ENCODE measurements at regions not wholly inside any gene's neighbourhood (a gene's known extent, or its start where the extent isn't known, plus 50 kb on each side); places are given as distances from the start of the nearest gene placed in this dataset.

DNA sequence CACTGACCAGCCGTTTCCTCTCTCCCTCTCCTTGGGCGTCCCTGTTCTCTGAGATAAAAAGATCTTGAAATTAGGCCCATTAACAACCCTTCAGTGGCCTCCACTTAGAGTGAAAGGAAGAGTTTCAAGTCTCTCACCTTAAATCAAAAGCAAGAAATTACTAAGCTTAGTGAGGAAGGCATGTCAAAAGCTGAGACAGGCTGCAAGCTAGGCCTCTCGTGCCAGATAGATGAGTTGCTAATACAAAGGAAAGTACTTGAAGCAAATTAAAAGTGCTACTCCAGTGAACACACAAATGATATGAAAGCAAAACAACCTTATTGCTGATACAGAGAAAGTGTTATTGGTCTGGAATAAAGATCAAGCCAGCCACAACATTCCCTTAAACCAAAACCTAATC lies 331.3 kb upstream of the SEMA6A start:
- TF ChIP-seq EZH2phosphoT487 (IDR thresholded peaks at IDR 0.05; ENCODE audit: borderline replicate concordance, low read depth, low read length), result no peak
- TF ChIP-seq, protein P1, sequence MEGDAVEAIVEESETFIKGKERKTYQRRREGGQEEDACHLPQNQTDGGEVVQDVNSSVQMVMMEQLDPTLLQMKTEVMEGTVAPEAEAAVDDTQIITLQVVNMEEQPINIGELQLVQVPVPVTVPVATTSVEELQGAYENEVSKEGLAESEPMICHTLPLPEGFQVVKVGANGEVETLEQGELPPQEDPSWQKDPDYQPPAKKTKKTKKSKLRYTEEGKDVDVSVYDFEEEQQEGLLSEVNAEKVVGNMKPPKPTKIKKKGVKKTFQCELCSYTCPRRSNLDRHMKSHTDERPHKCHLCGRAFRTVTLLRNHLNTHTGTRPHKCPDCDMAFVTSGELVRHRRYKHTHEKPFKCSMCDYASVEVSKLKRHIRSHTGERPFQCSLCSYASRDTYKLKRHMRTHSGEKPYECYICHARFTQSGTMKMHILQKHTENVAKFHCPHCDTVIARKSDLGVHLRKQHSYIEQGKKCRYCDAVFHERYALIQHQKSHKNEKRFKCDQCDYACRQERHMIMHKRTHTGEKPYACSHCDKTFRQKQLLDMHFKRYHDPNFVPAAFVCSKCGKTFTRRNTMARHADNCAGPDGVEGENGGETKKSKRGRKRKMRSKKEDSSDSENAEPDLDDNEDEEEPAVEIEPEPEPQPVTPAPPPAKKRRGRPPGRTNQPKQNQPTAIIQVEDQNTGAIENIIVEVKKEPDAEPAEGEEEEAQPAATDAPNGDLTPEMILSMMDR (conservative IDR thresholded peaks at IDR 0.05; ENCODE audit: low read length), result no peak
